ENCODE measurements at regions not wholly inside any gene's neighbourhood (a gene's known extent, or its start where the extent isn't known, plus 50 kb on each side); places are given as distances from the start of the nearest gene placed in this dataset.
A peak's percentile ranks its signal among the peaks of the same experiment; 100 is the strongest.

GRCh38 chr1:213724640-213725536 is 262.9 kb upstream of the PROX1 start:
- no peak for DNase-seq (ENCODE audit: low read depth in 2 of 2)

GRCh38 chr1:213727853-213728592 is 259.8 kb upstream of the PROX1 start:
- no peak for DNase-seq (ENCODE audit: low read depth in 2 of 2)

DNA sequence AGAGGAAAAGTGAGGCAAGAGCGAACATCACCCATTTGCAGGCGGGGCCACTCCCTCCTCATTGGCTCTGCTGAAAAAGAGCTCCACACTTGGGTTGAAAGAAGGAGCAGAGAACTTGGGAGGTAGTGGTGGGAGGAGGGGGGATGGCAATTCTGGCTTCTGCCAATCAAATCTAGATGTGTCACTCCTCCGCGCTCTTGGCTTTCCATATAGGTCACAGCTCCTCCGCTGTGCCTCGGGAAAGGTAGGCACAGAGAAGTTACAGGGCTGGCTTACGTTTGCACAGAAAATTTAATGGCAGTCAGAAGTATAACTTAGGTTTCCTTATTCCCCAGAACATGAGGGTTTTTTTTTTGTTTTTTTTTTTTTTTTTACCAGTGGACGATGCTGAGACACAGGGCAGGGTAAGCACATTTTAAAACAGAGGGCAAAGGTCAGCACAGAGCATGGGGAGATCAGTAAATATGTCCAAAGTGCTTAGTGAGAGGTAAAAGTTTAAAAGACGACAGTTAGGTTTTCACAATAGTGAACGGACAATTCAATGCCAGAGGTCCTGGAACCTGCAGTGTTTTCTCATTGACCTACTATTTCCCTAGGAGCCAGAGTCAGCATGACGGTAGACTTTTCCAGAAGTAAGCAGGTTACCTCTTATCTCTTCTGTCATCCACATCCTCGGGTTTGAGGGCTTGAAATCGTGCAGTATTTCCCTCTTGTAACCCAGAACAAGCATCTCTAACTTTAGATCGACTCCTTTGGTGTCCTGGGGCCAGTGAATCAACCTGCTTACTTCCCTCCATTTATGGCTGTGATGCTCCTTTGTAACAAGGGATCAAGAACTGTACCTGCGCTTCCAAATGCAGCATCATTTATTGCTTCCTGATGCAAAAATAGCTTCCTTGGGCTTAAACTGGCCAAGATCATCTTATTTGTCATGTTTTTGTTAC is 258.9 kb upstream of the PROX1 start:
- DNase-seq (ENCODE audit: low read depth in 2 of 2), result no peak

- DNase-seq (ENCODE audit: low read depth in 2 of 2), result no peak
Measured at GRCh38 chr1:213733705-213734104, 254.1 kb upstream of the PROX1 start.

- DNase-seq (ENCODE audit: low read depth in 2 of 2), result no peak
Measured at GRCh38 chr1:213737398-213738035, 250.3 kb upstream of the PROX1 start.

DNA sequence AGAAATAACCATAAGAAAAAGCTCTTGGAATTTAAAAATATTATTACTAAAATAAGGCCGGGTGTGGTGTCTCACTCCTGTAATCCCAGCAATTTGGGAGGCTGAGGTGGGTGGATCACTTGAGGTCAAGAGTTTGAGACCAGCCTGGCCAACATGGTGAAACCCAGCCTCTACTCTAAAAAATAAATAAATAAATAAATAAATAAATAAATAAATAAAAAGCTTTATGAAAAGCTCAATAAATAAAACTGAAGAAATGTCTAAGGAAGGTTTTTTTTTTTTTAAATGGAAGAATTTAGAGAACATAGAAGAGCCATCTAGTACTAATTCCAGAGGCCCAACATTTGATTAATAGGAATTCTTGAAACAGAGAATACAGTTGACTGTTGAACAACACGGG is 249.1 kb upstream of the PROX1 start:
- no peak for DNase-seq (ENCODE audit: low read depth in 2 of 2)

- DNase-seq (ENCODE audit: low read depth in 2 of 2), result no peak
Measured at GRCh38 chr1:213742992-213743391, 244.8 kb upstream of the PROX1 start.

DNA sequence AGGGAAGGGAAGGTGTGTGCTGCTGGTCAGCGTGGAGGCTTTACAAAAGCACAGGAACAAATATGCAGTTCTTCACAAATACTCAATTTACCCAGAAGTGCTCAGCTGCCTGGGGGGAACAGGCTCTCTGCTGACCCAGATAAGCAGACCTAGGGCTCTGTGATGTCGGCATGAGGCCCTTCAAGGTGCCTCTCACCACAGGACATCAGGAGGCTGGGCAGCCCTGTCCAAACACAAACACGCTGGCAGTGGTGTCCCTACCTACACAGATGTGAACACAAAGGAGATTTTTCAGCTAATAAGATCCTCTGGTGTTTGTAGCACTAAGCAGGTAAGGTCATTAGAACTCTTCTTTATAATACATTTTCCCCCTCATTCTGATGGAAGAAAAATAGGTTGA is 243.0 kb upstream of the PROX1 start:
- no peak for DNase-seq (ENCODE audit: low read depth in 2 of 2)

DNA sequence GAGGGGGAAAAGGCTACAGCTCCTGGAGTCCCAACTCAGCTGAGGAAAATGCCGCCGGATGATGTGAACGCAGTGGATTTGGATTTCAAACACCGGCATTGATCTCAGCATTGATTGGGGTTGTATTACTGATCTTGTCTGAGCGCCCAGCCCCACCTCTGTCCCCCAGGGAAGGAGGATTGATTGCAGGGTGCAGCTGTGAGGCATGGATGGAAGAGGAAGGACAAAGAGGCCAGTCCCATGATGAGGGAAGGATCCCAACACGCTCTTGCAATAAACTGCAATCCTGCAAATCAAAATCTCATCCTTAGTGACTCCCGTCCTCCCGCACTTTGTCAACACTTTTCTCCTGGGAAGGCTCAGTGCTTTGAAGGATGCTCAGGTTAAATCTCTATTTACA is 242.3 kb upstream of the PROX1 start:
- DNase-seq (ENCODE audit: low read depth in 2 of 2), result no peak

DNA sequence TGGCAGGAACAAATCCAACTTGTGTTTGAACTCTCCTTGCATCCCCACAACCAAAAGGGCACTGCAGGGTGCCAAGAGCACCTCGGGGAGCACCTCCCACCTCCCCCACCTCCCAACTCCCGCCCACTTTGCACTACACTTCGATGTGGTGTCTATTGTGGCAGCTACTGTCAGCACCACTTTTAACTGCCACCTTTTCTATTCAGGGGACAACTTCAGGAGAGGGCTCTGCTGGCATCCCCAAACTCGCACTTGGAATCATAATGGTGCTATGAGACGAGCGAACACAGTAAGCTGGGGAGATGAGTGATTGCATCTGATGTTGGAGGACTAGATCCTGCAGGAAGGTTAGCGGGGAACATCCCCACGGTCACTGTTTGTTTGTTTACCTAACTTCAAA is 238.2 kb upstream of the PROX1 start:
- no peak for DNase-seq (ENCODE audit: low read depth in 2 of 2)

- DNase-seq (ENCODE audit: low read depth in 2 of 2), result no peak
Measured at GRCh38 chr1:213750231-213751063, 237.3 kb upstream of the PROX1 start.

DNA sequence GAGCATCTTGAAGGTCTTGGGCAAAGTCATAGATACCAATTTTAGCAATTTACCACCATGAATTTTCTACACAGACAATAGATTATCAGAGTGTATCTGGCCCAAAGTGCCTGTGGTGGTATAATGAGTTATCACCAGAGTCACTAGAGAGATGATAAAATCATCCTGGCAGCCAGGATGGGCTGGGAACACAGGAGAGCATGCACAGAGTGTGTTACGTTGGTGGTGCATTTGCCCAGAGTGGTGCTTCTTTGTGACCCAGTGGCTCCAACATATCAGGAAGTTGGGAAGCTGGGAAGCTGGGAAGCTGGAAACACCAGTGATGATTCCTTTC is 236.7 kb upstream of the PROX1 start:
- no peak for DNase-seq (ENCODE audit: low read depth in 2 of 2)

GRCh38 chr1:213759359-213760181 is 228.2 kb upstream of the PROX1 start:
- DNase-seq (ENCODE audit: low read depth in 2 of 2), result no peak

DNA sequence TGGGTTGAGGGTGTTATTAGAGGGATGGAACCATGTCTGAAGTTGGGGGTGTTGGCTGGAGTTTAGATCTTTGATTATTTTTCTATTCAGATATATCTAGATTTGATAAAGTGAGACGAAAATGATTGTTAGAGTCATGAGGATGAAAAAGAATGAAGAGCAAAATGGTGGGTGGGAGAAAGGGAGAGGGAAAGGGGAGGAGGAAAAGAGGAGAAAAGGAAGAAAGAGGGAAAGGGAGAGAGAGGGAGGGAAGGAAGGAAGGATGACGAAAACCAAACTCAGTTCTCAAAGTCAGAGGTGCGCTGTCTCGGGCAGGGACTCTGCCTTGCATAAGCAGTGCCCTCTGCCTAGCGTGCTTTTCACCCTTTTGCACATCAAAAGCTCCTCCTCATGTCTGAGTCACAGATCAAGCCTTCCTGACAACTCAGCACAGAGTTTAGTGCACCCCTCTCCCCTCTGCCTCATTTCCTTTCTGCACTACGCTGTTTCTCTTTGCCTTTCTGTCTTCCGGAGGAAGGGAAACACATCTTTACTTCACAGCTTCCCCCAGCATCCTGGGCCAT is 225.8 kb upstream of the PROX1 start:
- DNase-seq (ENCODE audit: low read depth in 2 of 2), result peak; percentile 16 to 23

DNA sequence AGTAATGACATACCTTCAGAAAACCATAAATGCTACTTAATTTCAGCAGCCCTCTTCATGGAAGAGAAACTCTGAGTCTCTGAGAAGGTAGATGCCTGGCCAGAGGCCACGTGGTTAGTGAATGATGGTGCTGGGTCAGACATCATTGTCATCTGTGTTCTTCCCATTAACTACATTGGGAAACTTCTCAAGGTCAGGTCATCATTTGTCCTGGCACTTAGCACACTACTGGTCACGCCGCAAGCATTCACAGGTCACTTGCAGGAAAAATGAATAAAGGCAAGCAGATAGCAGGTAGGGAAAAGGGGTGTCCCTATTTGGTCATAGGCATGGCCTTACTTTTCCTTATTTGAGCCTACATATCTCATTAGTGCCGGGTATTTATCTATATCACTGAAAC is 220.1 kb upstream of the PROX1 start:
- no peak for DNase-seq (ENCODE audit: low read depth in 2 of 2)

DNA sequence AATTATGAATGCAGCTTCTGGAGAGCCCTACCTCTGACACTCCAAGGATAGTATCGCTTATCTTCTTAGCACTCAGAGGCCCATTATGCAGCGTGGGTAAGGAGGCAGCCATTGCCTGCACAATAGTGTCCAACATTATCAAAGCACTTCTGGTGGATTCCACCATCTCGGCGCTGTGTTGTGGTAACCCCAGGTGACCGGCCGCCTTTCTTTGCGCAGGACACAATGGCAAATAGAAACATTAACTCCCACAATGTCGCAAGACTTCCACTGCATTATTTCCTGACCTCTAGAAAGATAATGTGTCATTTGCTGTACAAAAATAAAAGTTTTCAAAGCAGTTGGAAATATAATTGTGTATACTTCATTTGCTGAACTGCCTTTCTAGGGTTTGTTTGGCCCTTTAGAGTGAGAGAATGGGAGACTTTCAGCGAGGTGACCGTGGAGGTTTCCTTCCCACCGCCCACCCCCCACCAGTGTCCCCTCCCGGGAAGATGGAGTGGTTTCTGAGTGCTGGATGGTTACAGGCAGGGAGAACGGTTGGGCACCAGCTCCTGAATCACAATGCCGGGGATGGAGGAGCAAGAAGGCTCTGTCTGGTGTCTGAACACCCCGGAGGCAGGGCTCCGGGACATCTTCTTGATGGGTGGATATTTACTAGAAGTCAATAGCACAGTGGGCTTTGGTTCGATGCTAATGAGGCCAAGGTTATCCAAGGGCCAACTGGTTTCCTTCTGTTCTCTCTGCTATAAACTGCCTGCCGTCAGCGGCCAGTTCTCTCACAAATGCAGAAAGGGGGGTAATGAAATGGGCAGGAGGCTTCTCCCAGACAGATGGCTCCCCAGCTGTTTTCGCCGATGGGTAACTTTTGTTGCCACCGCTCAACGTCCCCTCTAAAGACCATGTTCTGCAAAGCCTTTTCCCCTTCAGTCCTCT is 215.4 kb upstream of the PROX1 start:
- DNase-seq (ENCODE audit: low read depth in 2 of 2), result no peak

DNA sequence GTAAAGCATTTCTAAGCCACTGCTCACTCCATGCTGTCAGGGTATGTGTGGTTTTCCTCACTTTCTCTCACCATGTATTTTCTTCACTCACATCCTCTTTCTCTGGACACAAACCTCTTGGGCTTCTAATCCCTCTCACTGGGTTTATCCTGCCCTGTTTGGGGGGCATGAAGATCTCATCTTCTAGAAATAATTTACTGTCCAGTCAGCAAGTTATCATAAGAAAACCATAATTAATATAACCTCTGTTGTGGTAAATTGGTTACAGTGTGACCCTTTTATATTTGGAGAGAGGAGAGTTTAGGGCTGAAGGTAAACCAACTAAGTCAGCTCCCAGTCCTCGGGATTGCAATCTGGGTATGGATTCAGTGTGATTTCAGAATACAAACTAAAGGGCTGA is 213.8 kb upstream of the PROX1 start:
- DNase-seq (ENCODE audit: low read depth in 2 of 2), result no peak

DNA sequence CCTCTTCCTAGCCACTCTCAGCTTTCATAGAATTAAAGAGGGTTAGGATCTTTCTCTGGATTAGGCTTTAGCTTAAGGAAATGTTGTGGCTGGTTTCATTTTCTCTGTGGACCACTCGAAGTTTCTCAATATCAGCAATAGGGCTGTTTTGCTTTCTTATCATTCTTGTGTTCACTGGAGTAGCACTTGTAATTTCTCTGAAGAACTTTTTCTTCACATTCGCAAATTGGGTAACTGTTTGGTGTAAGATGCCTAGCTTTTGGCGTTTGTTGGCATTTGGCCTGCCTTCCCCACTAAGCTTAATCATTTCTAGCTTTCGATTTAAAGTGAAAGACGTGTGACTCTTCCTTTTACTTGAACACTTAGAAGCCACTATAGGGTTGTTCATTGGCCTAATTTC is 210.8 kb upstream of the PROX1 start:
- DNase-seq (ENCODE audit: low read depth in 2 of 2), result no peak

Data from stimulated activated CD4-positive, alpha-beta T cell treated with anti-CD3 and anti-CD28 coated beads, Interleukin-4, amount 100 ng/mL, for 48 hours (primary cell).